AG09309 (cell line): ENCODE measurements at regions not wholly inside any gene's neighbourhood (a gene's known extent, or its start where the extent isn't known, plus 50 kb on each side); places are given as distances from the start of the nearest gene placed in this dataset.
"Not testable (repeated sequence)": the region's sequence is repeated elsewhere in the genome, so short reads cannot be mapped to it uniquely, and the experiment has no call there.

Experiments
- DNase-seq: peaks from one replicate; pipeline ENCODE4 v3.0.0-alpha.2; 2010; ENCODE audit warnings: low read depth
- H3K4me3 ChIP-seq: 2 replicates; pipeline ENCODE4 v1.5.1; 2011; ENCODE audit warnings: mild to moderate bottlenecking, low read depth, low read length, moderate library complexity; ENCODE audit not compliant: control insufficient read depth
- CTCF ChIP-seq: IDR thresholded peaks from 2 replicates; pipeline ENCODE4 v1.5.1; 2011; ENCODE audit warnings: mild to moderate bottlenecking, low read depth, low read length, inconsistent platforms; ENCODE audit not compliant: insufficient read depth, control insufficient read depth; ENCODE audit errors: missing control alignments

DNA sequence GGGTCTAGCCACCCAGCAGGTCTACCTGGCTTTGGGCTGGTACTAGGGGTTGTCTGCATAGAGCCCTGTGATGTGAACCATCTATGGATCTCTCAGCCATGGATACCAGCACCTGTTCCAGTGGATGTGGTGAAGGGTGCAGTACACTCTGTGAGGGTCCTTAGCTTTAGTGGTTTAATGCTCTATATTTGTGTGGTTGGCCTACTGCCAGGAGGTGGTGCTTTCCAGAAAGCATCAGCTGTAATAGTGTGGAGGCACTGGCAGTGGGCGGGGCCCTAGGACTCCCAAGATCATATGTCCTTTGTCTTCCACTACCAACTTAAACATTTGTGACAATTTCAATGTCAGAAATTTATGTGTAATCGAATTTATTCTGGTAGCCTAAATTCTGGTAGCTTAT is 1065.1 kb downstream of the RPIA start:
- DNase-seq, H3K4me3 ChIP-seq: not testable (repeated sequence)

GRCh38 chr2:89758332-89759026 is 1067.0 kb downstream of the RPIA start:
- H3K4me3 ChIP-seq = not testable (repeated sequence)

DNA sequence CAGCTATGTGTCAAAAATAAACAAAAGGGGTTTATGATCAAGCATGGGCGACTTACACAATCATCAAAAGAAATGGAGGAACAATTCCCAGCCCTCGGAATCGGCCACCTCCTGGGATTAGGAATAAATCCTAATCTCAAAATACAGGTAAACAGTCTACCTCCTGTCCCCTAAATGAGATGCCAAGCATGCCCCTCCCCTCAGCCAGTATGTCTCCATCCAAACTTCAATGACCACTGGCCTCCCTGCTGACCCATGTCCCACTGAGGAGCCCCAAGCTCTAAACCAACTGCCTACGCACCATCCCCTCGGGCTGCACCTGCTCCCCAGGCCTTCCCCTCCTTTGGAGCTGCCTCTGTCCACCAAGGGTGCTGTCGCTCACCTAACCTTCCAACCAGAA is 1069.3 kb downstream of the RPIA start:
- not testable (repeated sequence) for H3K4me3 ChIP-seq, DNase-seq

More at GRCh38 chr2:89758332-89759026, 1067.0 kb downstream of the RPIA start:
- DNase-seq = not testable (repeated sequence)

- not testable (repeated sequence) for DNase-seq, H3K4me3 ChIP-seq
These were observed 1069.7 kb downstream of the RPIA start for GRCh38 chr2:89761171-89761570.

DNA sequence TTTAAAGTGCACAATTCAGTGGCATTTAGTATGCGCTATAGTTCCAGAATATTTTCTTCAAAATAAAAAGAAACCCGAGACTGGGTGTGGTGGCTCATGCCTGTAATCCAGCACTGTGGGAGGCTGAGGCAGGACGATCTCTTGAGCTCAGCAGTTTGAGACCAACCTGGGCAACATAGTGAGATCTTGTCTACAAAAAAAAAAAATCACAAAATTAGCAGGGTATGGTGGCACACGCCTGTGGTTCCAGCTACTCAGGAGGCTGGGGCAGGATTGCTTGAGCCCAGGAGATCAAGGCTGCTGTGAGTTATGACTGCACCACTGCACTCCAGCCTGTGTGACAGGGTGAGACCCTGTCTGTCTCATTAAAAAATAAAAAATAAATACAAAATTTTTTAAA is 1070.4 kb downstream of the RPIA start:
- not testable (repeated sequence) for DNase-seq, H3K4me3 ChIP-seq

GRCh38 chr2:89762461-89763253 is 1071.2 kb downstream of the RPIA start:
- DNase-seq, H3K4me3 ChIP-seq: not testable (repeated sequence)

- DNase-seq = no peak
- no peak overlapping the region for H3K4me3 ChIP-seq
- TF ChIP-seq CTCF = no peak
These were observed 1071.7 kb downstream of the RPIA start for GRCh38 chr2:89763254-89763580.

GRCh38 chr2:89763581-89764485 is 1072.4 kb downstream of the RPIA start:
- DNase-seq = no peak
- no peak for TF ChIP-seq CTCF
- no peak overlapping the region for H3K4me3 ChIP-seq

GRCh38 chr2:89764571-89765360 is 1073.3 kb downstream of the RPIA start:
- not testable (repeated sequence) for H3K4me3 ChIP-seq, DNase-seq

DNA sequence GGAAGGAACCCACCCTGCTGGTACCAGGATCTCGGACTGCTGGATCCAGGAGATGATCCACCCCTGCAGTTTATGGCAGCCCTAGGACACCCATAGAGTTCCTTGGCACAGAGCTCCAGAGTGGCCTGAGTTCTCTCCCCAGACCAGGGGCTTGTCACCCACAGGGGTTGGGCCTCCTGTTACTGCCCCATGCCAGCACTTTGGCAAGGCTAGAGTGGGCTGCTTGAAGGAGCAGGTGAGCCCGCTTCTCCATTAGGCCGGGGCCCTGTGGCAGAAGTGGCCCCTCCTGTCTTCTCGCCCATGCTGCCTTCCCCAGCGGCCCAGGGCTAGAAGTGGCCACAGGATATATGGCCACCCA is 1073.9 kb downstream of the RPIA start:
- not testable (repeated sequence) for H3K4me3 ChIP-seq, DNase-seq

GRCh38 chr2:89766141-89766990 is 1074.9 kb downstream of the RPIA start:
- DNase-seq, H3K4me3 ChIP-seq: not testable (repeated sequence)

GRCh38 chr2:89767058-89767457 is 1075.6 kb downstream of the RPIA start:
- not testable (repeated sequence) for H3K4me3 ChIP-seq, DNase-seq
